HG03457 (cell line): ENCODE measurements at regions not wholly inside any gene's neighbourhood (a gene's known extent, or its start where the extent isn't known, plus 50 kb on each side); places are given as distances from the start of the nearest gene placed in this dataset.
"Not testable (repeated sequence)": the region's sequence is repeated elsewhere in the genome, so short reads cannot be mapped to it uniquely, and the experiment has no call there.

Experiments used
- ATAC-seq: cut with Tn5 transposase; IDR thresholded peaks from one replicate; pipeline ENCODE4 v1.9.1; 2021; ENCODE audit warnings: moderate number of reproducible peaks; ENCODE audit not compliant: unreplicated experiment

DNA sequence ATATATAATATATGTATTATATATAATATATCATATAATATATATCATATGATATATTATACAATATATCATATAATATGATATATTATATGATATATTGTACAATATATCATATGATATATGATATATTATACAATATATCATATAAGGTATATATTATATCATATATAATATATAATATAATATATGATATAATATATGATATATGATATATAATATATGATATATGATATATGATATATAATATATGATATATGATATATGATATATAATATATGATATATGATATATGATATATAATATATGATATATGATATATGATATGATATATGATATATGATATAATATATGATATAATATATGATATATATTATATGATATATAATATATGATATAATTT is 617.3 kb downstream of the TRIB2 start:
- not testable (repeated sequence) for ATAC-seq

DNA sequence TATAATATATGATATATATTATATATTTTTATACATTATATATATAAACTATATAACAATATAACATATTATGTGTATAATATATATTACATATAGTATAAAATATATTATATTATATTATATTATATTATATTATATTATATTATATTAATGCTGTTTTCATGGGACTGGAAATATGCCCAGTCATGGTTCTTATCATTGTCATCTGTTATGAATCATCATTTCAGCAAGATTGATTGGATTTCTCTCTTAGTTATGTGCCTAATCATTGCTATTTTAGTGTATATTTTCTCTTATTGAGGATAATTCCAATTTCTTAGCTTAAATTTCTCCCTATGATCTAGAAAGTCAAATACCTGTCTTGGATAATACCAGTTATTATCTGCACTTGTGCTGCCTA is 617.8 kb downstream of the TRIB2 start:
- ATAC-seq: no peak

DNA sequence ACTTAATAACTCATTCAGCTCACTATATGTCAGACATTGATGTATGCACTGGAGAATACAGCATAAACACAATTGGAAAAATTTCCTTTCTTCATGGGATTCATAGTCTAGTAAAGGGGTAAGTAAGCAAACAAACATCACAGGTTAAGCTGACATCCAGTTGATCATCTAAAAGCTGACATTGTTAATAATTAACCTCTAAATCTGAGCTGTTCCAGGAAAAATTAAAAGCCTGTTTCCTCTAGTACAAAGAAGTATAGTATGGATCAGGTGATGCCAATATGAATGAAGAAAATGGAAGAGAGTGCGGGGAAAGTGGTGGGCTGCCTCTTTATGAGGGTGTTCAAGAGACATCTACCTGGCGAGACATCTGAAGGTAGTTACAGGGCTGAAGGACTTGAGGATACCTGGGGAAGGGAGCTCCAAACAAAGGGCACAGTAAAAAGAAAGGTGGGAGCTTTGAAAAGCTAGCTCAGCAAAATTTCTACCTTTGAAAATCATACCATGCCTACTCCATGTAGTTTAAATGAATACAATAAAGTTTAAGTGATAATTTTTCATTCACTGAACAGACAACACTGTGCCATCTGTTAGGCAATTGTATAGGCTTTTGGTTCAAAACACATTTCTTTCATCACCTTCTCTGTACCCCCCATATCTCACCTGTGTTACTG is 619.3 kb downstream of the TRIB2 start:
- ATAC-seq: no peak

DNA sequence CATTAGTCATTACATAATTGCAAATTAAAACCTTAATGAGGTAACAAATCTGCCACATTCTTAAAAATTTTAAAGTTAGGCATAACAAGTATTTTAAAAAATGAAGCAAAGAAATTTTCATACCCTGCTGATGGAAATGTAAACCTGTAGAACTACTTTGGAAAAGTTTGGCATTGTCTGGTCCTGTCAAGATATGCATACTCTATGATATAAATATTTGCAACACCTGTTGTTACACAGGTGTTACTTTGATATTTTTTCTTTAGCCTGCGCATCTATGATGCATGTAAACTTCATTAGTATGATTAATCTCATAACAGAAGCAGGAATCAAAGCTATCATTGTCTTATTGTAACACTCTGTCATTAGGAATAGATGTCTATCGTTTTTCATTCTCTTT is 634.3 kb downstream of the TRIB2 start:
- ATAC-seq: no peak

DNA sequence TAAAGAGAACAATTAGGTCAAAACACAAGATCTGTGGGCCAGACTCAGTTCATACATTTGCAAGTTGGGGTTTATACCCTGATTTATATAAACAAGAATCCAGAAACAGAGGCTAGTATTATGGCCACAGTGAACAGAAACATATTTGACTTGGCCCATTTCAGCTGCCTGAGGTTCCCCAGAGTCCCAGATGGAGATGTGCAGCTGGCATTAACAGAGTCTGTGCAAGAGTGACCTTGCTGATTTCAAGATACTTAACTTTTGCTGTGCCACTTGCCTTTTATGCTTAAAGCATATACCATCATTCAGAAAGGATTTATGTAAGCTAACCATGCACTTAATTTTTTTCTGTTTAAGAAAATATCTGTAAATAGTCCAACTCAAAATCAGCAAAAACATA is 636.3 kb downstream of the TRIB2 start:
- ATAC-seq: no peak

DNA sequence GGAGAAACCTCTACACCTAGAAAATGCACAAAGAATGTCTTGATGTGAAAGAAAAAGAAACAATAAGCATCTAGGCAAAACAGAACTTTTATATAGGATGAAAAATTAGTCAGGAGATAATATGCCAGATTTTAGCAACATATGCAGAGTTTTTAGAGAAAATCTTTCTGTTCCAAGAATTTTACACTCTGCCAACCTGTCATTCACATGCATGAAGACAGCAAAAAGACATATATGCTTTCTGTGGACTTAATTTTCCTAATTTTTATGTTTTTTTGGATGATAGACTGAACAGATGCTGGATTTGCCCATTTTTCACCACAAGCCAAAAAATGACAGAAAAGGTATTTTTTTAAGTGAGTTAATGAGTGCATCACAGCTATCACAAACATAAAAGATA is 637.3 kb downstream of the TRIB2 start:
- ATAC-seq: no peak

DNA sequence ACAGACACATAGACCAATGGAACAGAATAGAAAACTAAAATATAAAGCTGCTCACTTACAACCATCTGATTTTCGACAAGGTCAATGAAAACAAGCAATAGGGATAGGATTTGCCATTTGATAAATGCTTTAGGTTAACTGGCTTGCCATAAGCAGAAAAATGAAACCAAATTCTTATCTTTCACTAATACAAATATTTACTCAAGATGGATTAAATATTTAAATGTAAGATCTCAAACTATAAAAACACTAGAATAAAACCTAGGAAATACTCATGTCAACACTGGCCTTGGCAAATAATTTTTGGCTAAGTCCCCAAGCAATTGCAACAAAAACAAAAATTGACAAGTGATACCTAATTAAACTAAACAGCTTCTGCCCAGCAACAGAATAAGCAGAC is 665.2 kb downstream of the TRIB2 start:
- ATAC-seq: not testable (repeated sequence)

DNA sequence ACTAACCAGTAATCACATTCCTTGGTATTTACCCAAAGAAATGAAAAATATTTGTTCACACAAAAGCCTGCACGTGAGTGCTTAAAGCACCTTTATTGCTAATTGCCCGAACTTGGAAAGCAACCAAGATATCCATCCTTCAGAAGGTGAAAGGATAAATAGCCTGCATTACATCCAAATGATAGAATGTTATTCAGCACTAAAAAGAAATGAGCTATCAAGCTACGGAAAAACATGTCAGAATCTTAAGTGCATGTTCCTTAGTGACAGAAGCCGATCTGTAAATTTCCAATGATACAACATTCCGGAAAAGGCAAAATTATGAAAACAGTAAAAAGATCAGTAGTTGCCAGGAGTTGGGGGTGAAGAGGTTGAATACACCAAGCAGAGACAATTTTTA is 672.4 kb downstream of the TRIB2 start:
- ATAC-seq: not testable (repeated sequence)

DNA sequence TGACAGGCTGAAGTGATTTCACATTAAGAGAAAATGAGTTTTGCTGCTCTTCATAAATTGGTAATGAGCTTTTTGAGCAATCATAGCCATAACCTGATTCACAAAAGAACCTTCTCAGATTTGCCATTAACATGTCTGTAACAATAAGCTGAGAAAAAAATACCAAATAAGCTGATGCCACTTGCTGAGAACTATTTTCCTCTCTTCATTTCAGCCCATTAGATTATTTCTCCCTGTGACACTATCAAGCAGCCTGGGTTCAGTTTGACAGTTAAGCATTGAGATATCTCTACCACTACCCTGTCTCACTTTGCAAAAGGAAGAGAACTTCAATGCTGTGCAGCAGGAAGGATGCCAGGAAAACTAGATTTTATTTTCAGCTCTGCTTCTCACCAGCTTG is 673.9 kb downstream of the TRIB2 start:
- ATAC-seq: no peak

DNA sequence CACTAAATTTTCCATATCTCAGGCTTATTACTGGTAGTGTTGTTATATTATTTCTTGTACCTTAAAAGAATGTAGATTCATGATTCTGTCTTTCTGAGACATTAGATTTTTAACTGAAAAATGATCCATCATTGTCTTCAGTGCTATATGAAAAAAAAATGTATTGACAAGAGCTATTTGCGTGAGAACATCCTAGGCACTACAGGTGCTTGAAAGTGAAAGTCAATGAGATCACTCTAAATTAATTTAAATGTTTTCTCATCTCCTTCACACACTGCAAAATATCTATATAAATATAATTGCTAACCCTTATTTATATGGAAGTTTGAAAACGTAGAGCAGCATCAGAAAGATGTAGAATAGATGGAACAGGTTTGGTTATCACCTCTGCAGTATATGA is 684.6 kb downstream of the TRIB2 start:
- no peak for ATAC-seq

DNA sequence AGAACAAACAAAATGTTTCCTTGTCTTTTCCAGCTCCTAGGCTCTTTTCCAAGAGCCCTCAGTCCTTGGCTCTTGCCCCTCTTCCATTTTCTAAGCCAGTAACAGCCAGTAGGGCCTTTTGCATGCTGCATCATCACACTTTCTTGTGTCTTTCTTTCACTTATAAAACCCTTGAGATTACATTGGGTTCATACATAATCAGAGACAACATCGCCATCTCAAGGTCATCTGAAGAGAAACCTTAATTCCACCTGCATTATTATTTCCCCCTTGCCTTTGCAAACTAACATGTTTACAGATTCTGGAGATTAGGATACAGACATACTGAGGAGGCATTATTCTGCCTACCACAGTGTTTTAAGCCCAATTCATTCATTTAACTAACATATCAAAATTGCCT is 697.3 kb downstream of the TRIB2 start:
- ATAC-seq: no peak

DNA sequence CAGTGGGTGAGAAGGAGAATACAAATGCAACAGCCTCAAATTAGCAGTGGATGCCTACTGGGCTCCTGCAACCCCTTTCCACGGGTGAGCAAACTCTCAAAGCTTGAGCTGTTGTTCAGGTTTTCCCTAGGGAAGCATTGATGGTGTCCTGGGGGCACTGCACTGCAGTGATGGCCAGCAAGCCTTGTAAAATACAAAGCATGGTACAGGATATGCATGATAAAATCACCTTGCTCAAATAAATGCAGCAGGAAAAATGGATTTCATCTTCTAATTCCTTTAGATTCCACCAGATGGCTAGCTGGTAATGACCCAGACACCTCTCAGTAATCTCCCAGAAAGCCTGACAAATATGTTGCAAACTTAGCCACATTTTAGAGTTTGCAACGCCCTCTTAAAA is 698.2 kb downstream of the TRIB2 start:
- ATAC-seq: no peak

DNA sequence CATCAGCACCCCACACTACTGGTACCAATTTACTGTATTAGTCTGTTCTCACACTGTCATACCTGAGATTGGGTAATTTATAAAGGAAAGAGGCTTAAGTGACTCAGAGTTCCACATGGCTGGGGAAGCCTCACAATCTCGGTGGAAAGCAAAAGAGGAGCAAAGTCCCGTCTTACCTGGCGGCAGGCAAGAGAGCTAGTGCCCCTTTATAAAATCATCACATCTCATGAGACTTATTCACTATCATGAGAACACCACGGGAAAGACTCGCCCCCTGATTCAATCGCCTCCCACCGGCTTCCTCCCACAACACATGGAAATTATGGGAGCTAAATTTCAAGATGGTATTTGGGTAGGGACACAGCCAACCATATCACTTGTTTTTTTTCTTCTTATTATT is 717.2 kb downstream of the TRIB2 start:
- ATAC-seq: no peak

DNA sequence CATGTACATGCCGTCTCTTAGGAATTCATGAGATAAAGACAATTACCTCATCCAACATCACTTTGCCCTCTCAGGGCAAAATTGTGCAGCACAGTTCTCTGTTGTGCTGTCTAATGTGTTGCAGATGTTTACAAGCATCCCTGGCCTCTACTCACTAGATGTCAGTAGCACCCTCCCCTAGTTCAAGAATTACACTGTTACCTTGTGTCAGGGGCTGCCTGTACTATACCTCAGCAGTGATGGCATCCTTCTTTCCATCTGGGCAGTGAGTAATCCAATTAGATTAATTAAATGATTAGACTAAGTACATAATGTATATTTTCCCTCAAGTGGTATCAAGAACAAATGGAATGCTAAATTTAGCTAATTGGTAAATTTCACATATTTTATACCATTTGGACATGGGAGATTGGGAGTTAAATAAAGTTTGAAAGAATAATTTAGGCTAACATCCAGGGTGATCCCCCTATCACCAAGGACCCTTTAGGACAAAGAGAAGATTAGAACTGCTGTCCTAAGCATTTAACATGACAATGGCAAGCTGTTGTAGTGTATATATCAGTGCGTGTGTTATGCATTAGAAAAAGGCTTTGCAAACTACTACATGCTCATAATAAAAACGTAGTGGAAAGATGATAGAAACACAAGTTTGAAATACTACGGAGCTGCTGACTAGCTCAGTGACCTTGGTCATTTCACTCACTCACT is 727.0 kb downstream of the TRIB2 start:
- ATAC-seq: not testable (repeated sequence)

DNA sequence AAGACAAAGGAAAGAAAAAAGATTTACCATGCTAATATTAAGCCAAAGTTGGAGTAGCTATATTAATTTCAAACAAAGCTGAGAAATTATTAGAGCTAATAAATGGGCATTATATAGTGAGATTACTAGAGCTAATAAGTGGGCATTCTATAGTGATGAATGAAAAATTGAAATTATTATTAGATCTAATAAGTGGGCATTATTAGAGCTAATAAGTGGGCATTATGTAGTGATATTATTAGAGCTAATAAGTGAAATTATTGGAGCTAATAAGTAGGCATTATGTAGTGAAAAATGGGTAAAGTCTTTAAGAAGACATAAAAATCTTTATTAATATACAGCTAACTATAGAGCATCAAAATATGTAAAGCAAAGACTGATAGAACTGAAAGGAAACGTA is 745.7 kb downstream of the TRIB2 start:
- ATAC-seq: no peak

DNA sequence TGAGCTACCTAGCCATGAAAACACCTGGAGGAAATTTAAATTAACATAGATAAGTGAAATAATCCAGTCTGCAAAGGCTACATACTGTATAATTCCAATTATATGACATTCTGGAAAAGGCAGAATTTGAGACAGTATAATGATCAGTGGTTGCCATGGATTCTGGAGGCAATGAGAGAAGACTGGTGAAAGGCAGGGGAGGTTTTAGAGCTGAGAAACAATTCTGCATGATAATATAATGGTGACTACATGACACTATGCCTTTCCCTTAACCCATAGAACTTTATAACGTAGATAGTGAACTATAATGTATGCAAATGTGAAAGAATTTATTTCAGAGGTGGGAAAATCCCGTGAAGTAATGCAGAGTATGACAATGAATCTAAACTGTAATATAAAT is 749.3 kb downstream of the TRIB2 start:
- no peak for ATAC-seq

DNA sequence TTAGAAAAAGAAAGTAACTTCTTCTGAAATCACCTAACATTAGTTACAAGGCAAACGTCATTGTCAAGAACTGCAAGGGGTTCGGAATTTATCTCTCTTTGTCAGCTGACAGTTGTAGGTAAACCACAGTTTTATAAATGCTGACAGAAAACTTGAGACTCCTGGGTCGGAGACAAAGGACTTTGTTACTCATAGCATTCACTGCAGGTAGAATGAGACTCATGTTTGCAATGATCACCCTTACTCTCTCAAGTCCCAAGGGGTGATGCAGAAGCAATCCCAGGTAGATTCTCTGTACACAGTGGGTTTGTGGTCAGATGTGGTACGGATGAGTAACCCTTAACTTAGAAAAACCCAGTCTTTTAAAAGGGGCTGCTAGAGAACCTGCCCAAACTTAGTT is 757.8 kb downstream of the TRIB2 start:
- peak; percentile 61 for ATAC-seq

DNA sequence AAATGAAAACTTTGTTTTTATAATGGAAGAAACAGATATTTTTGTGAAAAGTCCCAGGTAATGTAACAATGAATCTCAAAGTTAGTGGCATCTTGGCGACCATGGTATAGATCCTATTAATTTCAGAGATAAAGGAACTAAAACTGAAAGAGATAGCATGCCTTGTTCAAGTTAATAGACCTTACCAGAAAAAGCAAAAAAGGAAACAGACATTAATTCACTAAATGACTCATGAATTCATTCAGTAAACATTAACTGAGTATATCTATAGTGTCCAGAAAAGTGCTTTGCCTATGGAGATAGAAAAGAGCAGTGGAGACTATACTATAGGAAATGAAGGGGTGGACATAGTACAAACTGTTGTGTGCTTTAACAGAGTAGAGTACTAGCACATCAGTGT is 763.3 kb downstream of the TRIB2 start:
- ATAC-seq: peak; percentile 85

DNA sequence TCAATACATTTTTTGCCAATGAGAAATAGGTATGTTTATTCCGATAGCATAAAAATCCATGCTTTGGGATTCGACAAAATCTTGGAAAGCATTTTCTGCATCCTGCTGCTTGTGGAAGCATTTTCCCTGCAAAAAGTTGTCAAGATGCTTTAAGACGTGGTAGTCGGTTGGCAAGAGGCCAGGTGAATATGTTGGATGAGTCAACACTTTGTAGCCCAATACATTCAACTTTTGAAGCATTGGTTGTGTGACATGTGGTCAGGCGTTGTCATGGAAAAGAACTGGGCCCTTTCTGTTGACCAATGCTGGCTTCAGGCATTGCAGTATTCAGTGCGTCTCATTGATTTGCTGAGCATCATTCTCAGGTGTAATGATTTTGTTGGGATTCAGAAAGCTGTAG is 764.5 kb downstream of the TRIB2 start:
- ATAC-seq: no peak

DNA sequence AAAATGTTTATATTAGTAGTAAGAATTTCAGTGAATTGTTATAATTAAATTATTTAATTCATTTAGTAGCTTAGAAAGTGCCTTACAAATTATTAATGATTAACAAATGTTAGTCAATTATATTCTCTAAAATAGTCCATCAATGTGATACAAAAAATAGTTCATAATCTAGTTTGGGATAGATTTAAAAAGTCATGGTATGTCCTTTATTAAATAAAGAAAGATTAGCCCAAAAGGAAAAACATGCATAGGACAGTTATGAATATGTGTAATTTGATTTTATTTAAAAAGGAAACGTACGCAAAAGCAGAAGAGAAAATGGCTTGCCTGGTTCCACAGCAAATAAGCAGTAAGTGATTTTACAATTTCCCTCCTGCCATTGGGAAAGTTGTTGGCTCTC is 768.5 kb downstream of the TRIB2 start:
- no peak for ATAC-seq

DNA sequence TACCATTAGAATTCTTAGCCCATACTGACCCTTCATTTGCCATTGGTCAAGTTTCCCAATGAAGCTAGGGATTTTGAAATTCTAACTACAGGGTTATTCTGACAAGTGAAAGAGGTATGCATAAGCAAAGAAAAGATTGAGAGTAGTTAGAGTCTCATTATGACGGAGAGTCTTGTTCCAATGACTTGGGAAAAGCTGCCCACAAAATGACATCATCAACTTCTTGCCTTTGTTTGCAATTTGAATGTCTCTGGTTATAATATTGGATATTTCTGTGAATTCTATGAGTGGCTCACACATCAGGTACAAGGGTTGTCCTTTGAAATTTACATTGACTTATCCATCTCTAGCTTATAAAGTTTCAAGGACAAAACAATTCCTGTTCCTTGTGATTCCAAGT is 772.2 kb downstream of the TRIB2 start:
- no peak for ATAC-seq

DNA sequence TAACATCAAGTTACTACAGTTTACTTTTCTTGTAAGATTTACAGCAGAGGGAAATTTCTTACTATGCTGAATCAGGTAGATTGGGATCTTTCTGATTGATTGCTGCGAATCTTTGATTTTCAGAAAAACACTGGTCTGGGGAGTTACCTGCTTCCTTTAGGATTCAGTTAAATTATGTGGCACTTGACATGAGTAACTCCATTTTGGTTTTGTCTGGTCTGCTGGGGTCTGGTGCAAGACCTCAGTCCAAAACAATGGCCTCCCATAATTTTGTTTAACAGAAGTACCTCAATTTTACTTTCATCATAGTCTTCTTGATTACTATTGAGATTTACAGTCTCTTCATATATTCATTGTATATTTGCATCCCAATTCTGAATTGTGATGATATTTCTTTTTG is 775.5 kb downstream of the TRIB2 start:
- no peak for ATAC-seq

DNA sequence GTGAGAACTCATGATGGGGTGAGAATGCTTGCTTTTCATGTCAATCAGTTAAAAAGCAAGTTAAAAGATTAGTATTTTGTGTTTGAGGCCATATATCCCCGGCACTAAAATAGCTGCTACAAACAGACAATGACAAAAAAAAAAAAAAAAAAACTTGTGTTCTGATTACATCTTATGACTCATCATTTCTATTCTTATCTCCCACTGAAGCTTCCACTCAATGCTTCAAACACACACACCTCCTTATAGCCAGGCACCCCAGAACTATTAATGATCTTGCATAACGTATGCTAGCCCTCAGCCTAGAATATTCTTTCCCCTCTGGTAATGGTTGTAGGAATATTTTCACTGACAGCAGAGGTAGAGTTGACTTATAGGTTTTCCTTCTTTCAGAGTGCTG is 778.3 kb downstream of the TRIB2 start:
- no peak for ATAC-seq
